Hepatocyte (in vitro differentiated cells): ENCODE measurements at regions not wholly inside any gene's neighbourhood (a gene's known extent, or its start where the extent isn't known, plus 50 kb on each side); places are given as distances from the start of the nearest gene placed in this dataset.

ENCODE experiments used
- CTCF ChIP-seq: fragments of 200-600 bp; sonication (generic); IDR thresholded peaks from 2 replicates; pipeline ENCODE4 v1.5.1; 2016; ENCODE audit warnings: antibody characterized with exemption, mild to moderate bottlenecking; ENCODE audit not compliant: poor library complexity
- EZH2 ChIP-seq: fragments of 200-600 bp; sonication (generic); IDR thresholded peaks from 2 replicates; pipeline ENCODE4 v1.6.1; 2016; ENCODE audit warnings: antibody characterized with exemption, mild to moderate bottlenecking, borderline replicate concordance
- EZH2phosphoT487 ChIP-seq: fragments of 200-600 bp; sonication (generic); IDR thresholded peaks from one replicate; pipeline ENCODE4 v1.6.1; 2018; ENCODE audit warnings: antibody characterized with exemption, mild to moderate bottlenecking, low read depth, moderate library complexity; ENCODE audit not compliant: unreplicated experiment, severe bottlenecking

DNA sequence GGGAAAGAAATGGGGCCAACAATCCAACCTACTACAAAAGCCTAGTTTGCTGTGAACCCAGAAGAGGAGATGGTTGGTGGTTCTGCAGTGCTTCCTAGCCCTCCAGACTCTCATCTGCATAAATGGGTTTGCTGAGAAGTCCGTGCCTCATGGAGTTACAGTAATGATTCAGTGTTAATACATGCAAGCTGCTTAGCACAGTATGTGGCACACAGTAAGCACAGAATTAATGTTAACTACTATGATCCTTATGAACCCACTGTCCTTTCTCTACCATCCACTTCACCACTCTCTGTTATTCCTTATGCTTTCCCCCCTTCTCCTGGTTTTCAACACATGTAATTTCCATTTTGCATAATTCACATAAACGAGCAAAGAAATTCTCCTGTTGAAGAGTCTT lies 100.0 kb downstream of the ACTBL2 start:
- TF ChIP-seq EZH2: no peak
- TF ChIP-seq CTCF: no peak
- no peak for TF ChIP-seq EZH2phosphoT487
